ENCODE measurements at regions not wholly inside any gene's neighbourhood (a gene's known extent, or its start where the extent isn't known, plus 50 kb on each side); places are given as distances from the start of the nearest gene placed in this dataset.

GRCh38 chr1:212155219-212155618 is 119.7 kb downstream of the DTL start:
- TF ChIP-seq ZFX (IDR thresholded peaks at IDR 0.05) (no peak), CTCF (conservative IDR thresholded peaks at IDR 0.05) (no peak)

GRCh38 chr1:212157252-212157651 is 121.7 kb downstream of the DTL start:
- TF ChIP-seq CTCF (conservative IDR thresholded peaks at IDR 0.05) (no peak), ZFX (IDR thresholded peaks at IDR 0.05) (no peak)
- H3K27ac ChIP-seq: no peak overlapping the region

More at GRCh38 chr1:212155219-212155618, 119.7 kb downstream of the DTL start:
- no peak overlapping the region for H3K27ac ChIP-seq

GRCh38 chr1:212158912-212159796 is 123.6 kb downstream of the DTL start:
- no peak overlapping the region for H3K27ac ChIP-seq
- TF ChIP-seq CTCF (conservative IDR thresholded peaks at IDR 0.05) (no peak), ZFX (IDR thresholded peaks at IDR 0.05) (no peak)

GRCh38 chr1:212161231-212161781 is 123.9 kb upstream of the PPP2R5A start:
- H3K27ac ChIP-seq: no peak overlapping the region
- no peak for TF ChIP-seq CTCF (conservative IDR thresholded peaks at IDR 0.05)
- no peak for TF ChIP-seq ZFX (IDR thresholded peaks at IDR 0.05)

- TF ChIP-seq CTCF (conservative IDR thresholded peaks at IDR 0.05): no peak
- TF ChIP-seq ZFX (IDR thresholded peaks at IDR 0.05): no peak
- H3K27ac ChIP-seq: no peak overlapping the region
Observed at GRCh38 chr1:212162635-212163034, 122.6 kb upstream of the PPP2R5A start.

- TF ChIP-seq ZFX (IDR thresholded peaks at IDR 0.05): no peak
- TF ChIP-seq CTCF (conservative IDR thresholded peaks at IDR 0.05): no peak
- H3K27ac ChIP-seq: no peak overlapping the region
Observed at GRCh38 chr1:212164095-212164872, 120.9 kb upstream of the PPP2R5A start.

DNA sequence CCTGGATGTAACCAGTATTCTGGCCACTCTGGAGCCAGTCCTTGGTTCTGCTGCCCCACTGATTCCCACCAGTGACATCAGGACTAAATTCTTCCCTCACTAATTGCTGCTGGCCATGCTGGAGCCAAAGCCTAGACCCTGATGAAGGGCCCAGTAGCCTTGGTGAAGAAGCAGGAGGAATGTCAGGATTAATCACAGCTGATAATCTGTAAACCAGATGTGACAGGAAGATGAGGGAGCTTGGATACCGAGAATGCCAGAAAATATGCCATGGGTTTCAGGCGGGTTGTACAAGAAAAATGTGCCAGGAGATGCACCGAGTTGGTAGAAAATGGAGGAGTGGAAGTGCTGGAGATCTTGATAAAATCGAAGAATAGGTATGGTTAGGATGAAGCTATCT is 119.0 kb upstream of the PPP2R5A start:
- H3K27ac ChIP-seq: no peak overlapping the region
- TF ChIP-seq CTCF (conservative IDR thresholded peaks at IDR 0.05) (no peak), ZFX (IDR thresholded peaks at IDR 0.05) (no peak)

Measured in C4-2B (cell line).